HG02840 (cell line): ENCODE measurements at regions not wholly inside any gene's neighbourhood (a gene's known extent, or its start where the extent isn't known, plus 50 kb on each side); places are given as distances from the start of the nearest gene placed in this dataset.
"Not testable (repeated sequence)": the region's sequence is repeated elsewhere in the genome, so short reads cannot be mapped to it uniquely, and the experiment has no call there.

ENCODE experiments used
- ATAC-seq: cut with Tn5 transposase; IDR thresholded peaks from one replicate; pipeline ENCODE4 v1.9.1; 2021; ENCODE audit warnings: mild to moderate bottlenecking, moderate library complexity, moderate number of reproducible peaks; ENCODE audit not compliant: unreplicated experiment, low FRiP score

GRCh38 chr14:71414631-71415403 lies 507.6 kb downstream of the PCNX1 start:
- ATAC-seq, result no peak

GRCh38 chr14:71415404-71415690 lies 508.1 kb downstream of the PCNX1 start:
- no peak for ATAC-seq

- no peak for ATAC-seq
Measured at GRCh38 chr14:71416392-71416791, 509.1 kb downstream of the PCNX1 start.

GRCh38 chr14:71418532-71419245 lies 511.4 kb downstream of the PCNX1 start:
- no peak for ATAC-seq

- no peak for ATAC-seq
Measured at GRCh38 chr14:71423481-71423880, 508.7 kb upstream of the RGS6 start.

- ATAC-seq, result no peak
Measured at GRCh38 chr14:71424941-71425340, 507.3 kb upstream of the RGS6 start.

GRCh38 chr14:71426001-71426400 lies 506.2 kb upstream of the RGS6 start:
- no peak for ATAC-seq

GRCh38 chr14:71429902-71430301 lies 502.3 kb upstream of the RGS6 start:
- ATAC-seq, result no peak

GRCh38 chr14:71430321-71430677 lies 501.9 kb upstream of the RGS6 start:
- ATAC-seq, result no peak

- ATAC-seq, result no peak
Measured at GRCh38 chr14:71430678-71431376, 501.4 kb upstream of the RGS6 start.

GRCh38 chr14:71432334-71433110 lies 499.7 kb upstream of the RGS6 start:
- no peak for ATAC-seq

GRCh38 chr14:71433303-71433702 lies 498.9 kb upstream of the RGS6 start:
- ATAC-seq, result no peak

- not testable (repeated sequence) for ATAC-seq
Measured at GRCh38 chr14:71435641-71436040, 496.6 kb upstream of the RGS6 start.

- no peak for ATAC-seq
Measured at GRCh38 chr14:71437870-71438269, 494.4 kb upstream of the RGS6 start.

GRCh38 chr14:71438684-71439083 lies 493.5 kb upstream of the RGS6 start:
- ATAC-seq, result no peak

- ATAC-seq, result no peak
Measured at GRCh38 chr14:71441126-71441525, 491.1 kb upstream of the RGS6 start.

- ATAC-seq, result no peak
Measured at GRCh38 chr14:71444030-71444822, 488.0 kb upstream of the RGS6 start.

GRCh38 chr14:71448431-71449315 lies 483.6 kb upstream of the RGS6 start:
- ATAC-seq, result no peak
